Muscle of leg (tissue), 3 donors: ENCODE measurements at regions not wholly inside any gene's neighbourhood (a gene's known extent, or its start where the extent isn't known, plus 50 kb on each side); places are given as distances from the start of the nearest gene placed in this dataset.

ENCODE experiments used
- DNase-seq: peaks from one replicate; pipeline ENCODE4 v3.0.0; 2013
- H3K27ac ChIP-seq: one replicate; pipeline ENCODE4 v1.5.1; 2013; ENCODE audit warnings: mild to moderate bottlenecking, low read length, control low read depth
- H3K27me3 ChIP-seq: one replicate; pipeline ENCODE4 v1.6.1; 2013; ENCODE audit warnings: low read length; ENCODE audit not compliant: control insufficient read depth, insufficient read depth
- H3K36me3 ChIP-seq: one replicate; pipeline ENCODE4 v1.6.1; 2013; ENCODE audit warnings: low read length; ENCODE audit not compliant: control insufficient read depth, insufficient read depth
- H3K4me1 ChIP-seq: one replicate; pipeline ENCODE4 v1.6.1; 2013; ENCODE audit warnings: low read length; ENCODE audit not compliant: control insufficient read depth, insufficient read depth
- H3K4me3 ChIP-seq: one replicate; pipeline ENCODE4 v1.5.1; 2013; ENCODE audit warnings: low read length, control low read depth
- H3K9me3 ChIP-seq: replicated peaks from 2 replicates; pipeline ENCODE4 v1.6.1; 2013; ENCODE audit warnings: low read depth, low read length; ENCODE audit not compliant: control insufficient read depth
- WGBS: methylation state at CpG from one replicate; pipeline ENCODE4 v1.1.5; 2013; ENCODE audit warnings: missing lambda C conversion rate; ENCODE audit not compliant: insufficient coverage; 5-methylcytosine and 5-hydroxymethylcytosine counted together

DNA sequence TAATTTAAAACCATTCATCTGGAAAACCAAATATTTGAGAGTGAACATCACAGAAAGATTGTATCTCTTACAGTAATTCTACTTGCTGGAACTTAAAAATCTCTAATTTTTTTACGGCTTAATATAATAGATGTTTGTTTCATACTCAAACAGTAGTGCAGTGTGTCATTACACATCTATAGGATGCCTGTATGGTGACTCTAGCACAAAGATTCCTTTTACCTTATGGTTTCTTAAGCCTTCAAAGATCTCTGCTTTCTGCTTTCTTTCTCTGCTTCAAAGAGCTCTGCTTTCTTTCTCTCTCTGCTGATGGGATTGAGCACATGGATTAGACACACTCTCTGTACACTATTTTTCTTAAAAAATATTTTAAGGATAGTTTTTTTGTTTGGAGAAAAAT, 374.0 kb upstream of the CDH9 start:
- Histone ChIP-seq H3K4me3 (no peak overlapping the region), H3K27ac (no peak overlapping the region), H3K27me3 (no peaks in the 10 kb centered on the region), H3K36me3 (no peaks in the 10 kb centered on the region), H3K4me1 (no peaks in the 10 kb centered on the region), H3K9me3 (no peaks in the 10 kb centered on the region)
- no peak for DNase-seq
- no CpG with 5 or more reads among the region's 1 CpG for WGBS

DNA sequence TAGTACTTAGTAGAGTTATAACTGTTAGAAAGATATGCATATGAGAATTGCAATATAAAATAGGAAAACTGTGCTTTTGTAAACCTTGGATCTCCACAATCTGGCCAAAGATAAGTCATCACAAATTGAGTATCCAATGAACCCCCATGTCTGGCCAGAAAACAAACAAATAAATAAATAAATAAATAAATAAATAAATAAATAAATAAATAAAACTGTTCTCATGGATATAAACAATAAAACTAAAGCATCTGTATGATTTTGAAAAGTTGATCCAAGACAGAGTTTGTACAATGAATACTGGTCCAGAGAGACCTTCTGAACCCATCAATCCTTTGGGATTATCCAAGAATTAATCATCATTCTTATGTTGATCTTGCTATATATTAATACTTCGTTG, 367.6 kb upstream of the CDH9 start:
- Histone ChIP-seq H3K27me3 (no peaks in the 10 kb centered on the region), H3K36me3 (no peaks in the 10 kb centered on the region), H3K27ac (no peak overlapping the region), H3K9me3 (no peaks in the 10 kb centered on the region), H3K4me1 (no peaks in the 10 kb centered on the region), H3K4me3 (no peak overlapping the region)
- no peak for DNase-seq
- no CpG with 5 or more reads among the region's 1 CpG for WGBS

DNA sequence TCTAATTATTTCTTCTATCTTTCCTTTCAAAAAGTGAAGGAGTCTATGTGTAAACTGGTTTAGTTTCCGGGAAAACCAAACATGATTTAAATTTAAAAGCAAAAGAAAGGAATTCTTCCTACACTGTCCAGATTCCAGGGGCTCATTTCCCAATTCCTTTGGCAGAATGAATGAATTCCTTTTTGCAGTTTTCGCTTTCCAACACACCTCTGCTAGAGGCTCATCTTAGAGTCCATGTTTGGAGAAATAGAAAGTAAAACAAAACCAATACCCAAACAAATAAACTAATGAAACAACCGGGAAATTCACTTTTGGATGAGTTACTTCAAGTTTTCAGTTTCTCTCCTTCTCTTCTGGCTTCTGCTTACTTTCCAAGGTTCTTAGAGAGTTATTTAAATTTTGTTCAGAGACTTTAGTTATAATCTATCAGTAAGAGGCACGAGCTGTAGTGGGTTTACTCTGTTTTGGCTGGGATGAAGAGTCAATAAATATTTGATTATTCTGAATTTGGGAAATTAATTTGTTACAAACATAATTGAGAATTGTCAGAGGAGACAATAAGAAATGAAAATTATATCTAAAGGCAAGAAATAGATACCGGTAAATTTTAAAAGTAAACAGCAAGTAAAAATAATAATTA, 365.0 kb upstream of the CDH9 start:
- no CpG with 5 or more reads among the region's 5 CpGs for whole genome bisulfite sequencing

DNA sequence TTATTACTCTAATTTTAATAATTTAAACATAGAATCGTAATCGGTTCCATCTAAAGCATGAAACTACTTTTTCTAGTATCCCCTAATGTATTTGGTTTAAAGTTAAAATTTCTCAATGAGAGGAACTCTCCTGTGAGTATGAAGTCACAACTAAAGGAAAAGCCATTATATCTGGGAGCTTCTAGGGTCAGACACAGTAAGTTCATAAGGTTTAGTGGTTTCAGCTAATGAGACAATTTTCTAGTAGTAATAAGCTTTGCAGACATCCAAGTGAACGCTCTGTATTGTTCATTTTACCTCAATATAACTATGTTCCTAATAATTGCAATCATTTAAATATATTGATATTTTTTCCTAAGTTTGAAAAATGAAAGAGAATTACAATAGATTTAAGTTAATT, 364.4 kb upstream of the CDH9 start:
- Histone ChIP-seq H3K9me3 (no peaks in the 10 kb centered on the region), H3K27me3 (no peaks in the 10 kb centered on the region), H3K4me3 (no peak overlapping the region), H3K4me1 (no peaks in the 10 kb centered on the region), H3K36me3 (no peaks in the 10 kb centered on the region), H3K27ac (no peak overlapping the region)
- WGBS: no CpG with 5 or more reads among the region's 3 CpGs
- peak; percentile 23 for DNase-seq

More for the DNA sequence above, 365.0 kb upstream of the CDH9 start:
- no peaks in the 10 kb centered on the region for H3K9me3 ChIP-seq
- H3K27me3 ChIP-seq: no peaks in the 10 kb centered on the region
- no peaks in the 10 kb centered on the region for H3K4me1 ChIP-seq
- H3K27ac ChIP-seq: no peak overlapping the region
- peak; percentile 80 for DNase-seq
- H3K36me3 ChIP-seq: no peaks in the 10 kb centered on the region
- H3K4me3 ChIP-seq: no peak overlapping the region

DNA sequence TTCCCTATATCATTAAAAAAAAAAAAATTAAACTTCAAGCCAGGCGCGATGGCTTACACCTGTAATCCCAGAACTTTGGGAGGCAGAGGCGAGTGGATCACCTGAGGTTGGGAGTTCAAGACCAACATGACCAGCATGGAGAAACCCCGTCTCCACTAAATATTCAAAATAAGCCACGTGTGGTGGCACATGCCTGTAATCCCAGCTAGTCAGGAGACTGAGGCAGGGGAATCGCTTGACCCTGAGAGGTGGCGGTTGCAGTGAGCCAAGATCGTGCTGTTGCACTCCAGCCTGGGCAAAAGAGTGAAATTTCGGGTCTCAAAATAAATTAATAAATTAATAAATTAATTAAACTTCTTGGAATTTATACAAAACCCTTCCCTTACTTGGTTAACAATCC, 358.6 kb upstream of the CDH9 start:
- Histone ChIP-seq H3K9me3 (no peaks in the 10 kb centered on the region), H3K4me3 (no peak overlapping the region), H3K27me3 (no peaks in the 10 kb centered on the region), H3K36me3 (no peaks in the 10 kb centered on the region), H3K4me1 (no peaks in the 10 kb centered on the region), H3K27ac (no peak overlapping the region)
- no peak for DNase-seq
- 100% methylated on average over 5 of the region's 9 CpGs for WGBS

DNA sequence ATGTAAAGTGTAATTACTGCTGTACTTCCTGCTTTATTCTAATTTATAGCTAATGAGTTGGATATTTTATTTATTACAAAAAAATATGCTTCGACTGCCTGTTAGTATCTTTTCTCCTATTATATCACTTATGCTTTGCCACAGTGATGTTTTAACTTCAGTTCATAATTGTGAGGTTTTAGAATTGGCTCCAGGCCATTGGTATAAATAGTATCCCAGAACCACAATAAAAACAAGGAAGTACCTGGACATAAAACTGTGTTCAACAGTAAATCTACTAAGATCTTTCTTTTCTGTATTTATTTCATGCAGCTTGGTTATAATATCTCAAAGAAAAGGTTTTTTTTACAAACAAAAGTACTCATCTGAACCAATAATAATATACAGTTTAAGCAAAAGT, 354.3 kb upstream of the CDH9 start:
- H3K36me3 ChIP-seq: no peaks in the 10 kb centered on the region
- no peaks in the 10 kb centered on the region for H3K27me3 ChIP-seq
- no peaks in the 10 kb centered on the region for H3K4me1 ChIP-seq
- WGBS: no CpG with 5 or more reads among the region's 1 CpG
- no peak overlapping the region for H3K27ac ChIP-seq
- DNase-seq: no peak
- H3K4me3 ChIP-seq: no peak overlapping the region
- no peaks in the 10 kb centered on the region for H3K9me3 ChIP-seq

DNA sequence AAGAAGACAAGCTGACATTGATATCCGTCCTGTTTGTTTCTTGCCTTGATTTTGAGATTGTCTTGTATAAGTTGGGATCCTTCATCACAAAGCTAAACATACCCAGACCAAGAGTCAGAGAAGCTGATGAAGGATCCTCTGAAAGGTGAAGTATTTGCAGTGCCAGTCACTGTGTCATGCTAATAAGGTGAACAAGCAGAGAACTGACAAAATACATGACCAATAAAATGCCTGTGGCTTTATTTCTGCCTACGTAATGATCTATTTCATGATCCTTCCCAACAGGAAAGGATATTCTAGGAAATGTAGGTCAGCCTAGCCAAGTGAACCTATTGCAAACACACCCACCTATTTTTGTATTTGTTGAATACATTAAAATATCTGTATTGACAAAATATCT, 351.3 kb upstream of the CDH9 start:
- H3K9me3 ChIP-seq: no peaks in the 10 kb centered on the region
- no CpG with 5 or more reads among the region's 2 CpGs for WGBS

DNA sequence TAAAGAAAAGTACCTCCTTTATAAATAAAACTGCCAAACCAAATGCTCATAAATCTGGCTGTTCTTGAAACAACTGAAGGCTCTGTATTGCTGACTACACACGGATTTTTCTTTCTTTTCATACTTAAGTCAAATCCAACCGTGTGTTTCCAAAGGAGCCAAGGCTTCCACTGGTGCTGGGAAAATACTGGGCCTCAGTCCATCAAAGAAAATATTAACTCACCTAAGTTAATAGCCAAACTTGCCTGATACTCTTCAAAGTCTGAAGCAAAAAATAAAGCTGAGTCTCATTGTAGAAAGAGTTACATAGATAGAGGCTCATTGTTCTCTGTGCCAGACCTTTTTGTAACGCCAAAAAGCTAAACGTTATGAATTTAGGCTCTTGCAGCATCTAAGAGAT, 350.4 kb upstream of the CDH9 start:
- no peaks in the 10 kb centered on the region for H3K4me1 ChIP-seq
- no peak overlapping the region for H3K27ac ChIP-seq
- no peak for DNase-seq
- 62% methylated on average over 1 of the region's 4 CpGs for WGBS
- H3K36me3 ChIP-seq: no peaks in the 10 kb centered on the region
- no peaks in the 10 kb centered on the region for H3K27me3 ChIP-seq
- no peak overlapping the region for H3K4me3 ChIP-seq
- no peaks in the 10 kb centered on the region for H3K9me3 ChIP-seq

More for the DNA sequence above, 351.3 kb upstream of the CDH9 start:
- Histone ChIP-seq H3K27me3 (no peaks in the 10 kb centered on the region), H3K27ac (no peak overlapping the region), H3K36me3 (no peaks in the 10 kb centered on the region), H3K4me3 (no peak overlapping the region), H3K4me1 (no peaks in the 10 kb centered on the region)
- DNase-seq: no peak

DNA sequence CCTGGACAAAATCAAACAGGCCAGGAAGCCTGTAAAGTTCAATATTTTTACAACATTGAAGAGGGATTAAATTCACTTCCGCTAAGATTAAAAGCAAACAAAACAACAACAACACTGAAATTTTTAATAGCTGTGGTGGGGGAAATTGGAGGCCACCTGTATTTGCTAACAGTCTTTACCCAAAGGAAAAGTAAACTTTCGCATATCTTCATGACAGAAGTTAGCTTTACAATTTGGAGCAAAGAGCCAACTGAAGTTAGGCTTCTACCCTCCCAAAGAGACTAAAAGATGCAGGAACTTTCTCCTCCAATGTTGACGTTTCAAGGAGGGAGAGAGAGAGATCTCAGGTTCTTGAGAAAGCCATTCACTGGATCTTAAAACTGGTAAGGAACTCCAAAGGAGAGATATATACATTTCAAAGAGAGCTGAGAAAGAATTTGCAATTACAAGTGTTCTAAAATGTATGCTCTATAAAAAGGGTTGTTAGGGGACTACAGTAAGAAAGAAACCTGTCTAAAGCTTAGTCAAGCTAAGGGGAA, 349.2 kb upstream of the CDH9 start:
- DNase-seq: no peak
- Histone ChIP-seq H3K4me3 (no peak overlapping the region), H3K36me3 (no peaks in the 10 kb centered on the region), H3K9me3 (no peaks in the 10 kb centered on the region), H3K4me1 (no peaks in the 10 kb centered on the region), H3K27ac (no peak overlapping the region), H3K27me3 (no peaks in the 10 kb centered on the region)
- WGBS: no CpG with 5 or more reads among the region's 3 CpGs

DNA sequence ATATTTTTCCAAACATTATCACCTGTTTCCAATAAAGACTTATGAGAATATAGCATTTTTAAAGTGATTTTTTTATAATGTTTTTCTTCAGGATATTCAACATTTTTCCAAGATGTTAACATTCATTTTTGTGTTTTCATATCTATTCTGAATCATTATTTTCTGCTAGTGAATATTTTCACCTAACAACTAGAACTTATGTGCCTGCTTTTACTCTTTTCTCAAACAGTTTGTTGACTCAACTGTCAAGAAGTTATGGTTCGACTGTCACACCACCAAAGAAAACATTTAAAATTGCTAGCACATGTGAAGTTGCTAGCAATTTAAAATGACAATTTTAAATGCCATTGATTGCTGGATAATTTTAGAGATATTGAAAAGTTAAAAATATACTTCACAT, 343.3 kb upstream of the CDH9 start:
- no CpG with 5 or more reads among the region's 1 CpG for WGBS
- Histone ChIP-seq H3K9me3 (no peaks in the 10 kb centered on the region), H3K4me3 (no peak overlapping the region), H3K27ac (no peak overlapping the region), H3K4me1 (no peaks in the 10 kb centered on the region), H3K27me3 (no peaks in the 10 kb centered on the region), H3K36me3 (no peaks in the 10 kb centered on the region)
- no peak for DNase-seq

DNA sequence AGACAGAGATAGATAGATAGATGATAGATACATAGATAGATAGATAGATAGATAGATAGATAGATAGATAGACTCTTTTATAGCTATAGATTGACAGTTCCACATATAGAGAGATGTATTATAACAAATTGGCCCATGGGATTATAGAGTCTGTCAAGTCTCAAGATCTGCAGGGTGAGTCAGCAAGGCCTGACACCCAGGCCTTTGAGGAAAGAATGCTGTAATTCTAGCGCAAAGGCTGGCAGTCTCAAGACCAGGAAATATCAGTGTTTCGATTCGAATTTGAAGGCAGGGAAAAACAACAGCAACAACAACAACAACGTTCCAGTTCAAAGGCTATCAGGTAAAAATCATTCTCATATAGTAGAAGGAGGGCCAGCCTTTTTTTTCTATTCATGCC, 339.2 kb upstream of the CDH9 start:
- Histone ChIP-seq H3K4me3 (no peak overlapping the region), H3K4me1 (no peaks in the 10 kb centered on the region), H3K9me3 (no peaks in the 10 kb centered on the region), H3K27me3 (no peaks in the 10 kb centered on the region), H3K27ac (no peak overlapping the region), H3K36me3 (no peaks in the 10 kb centered on the region)
- no peak for DNase-seq
- no CpG with 5 or more reads among the region's 4 CpGs for WGBS
